Caco-2 (cell line): ENCODE measurements at regions not wholly inside any gene's neighbourhood (a gene's known extent, or its start where the extent isn't known, plus 50 kb on each side); places are given as distances from the start of the nearest gene placed in this dataset.

Experiments used
- BruUV-seq: library from RNA; stranded (reverse); fragments of 400-500 nt; replicated peaks from 2 replicates; lab custom pipeline; 2021; lab: Mats Ljungman, UMichigan
- CTCF ChIA-PET: fragments of 300-600 bp; sonication (Branson Sonifier 250); formaldehyde crosslinking; loops from one replicate; lab custom pipeline; 2022; ENCODE audit warnings: antibody characterized with exemption; lab: Charles Lee
- POLR2A ChIA-PET: fragments of 300-600 bp; sonication (Branson Sonifier 250); formaldehyde crosslinking; loops from one replicate; lab custom pipeline; 2022; ENCODE audit warnings: antibody characterized with exemption; lab: Charles Lee
- DNase-seq, 2 experiments: peaks; one replicate each; pipeline versions ENCODE4 v3.0.0 to v3.0.0-alpha.2; 2020 to 2022
- H3K27me3 ChIP-seq: replicated peaks from 2 replicates; pipeline ENCODE4 v1.6.0; 2011; ENCODE audit warnings: low read length; ENCODE audit not compliant: control insufficient read depth, insufficient read depth
- H3K36me3 ChIP-seq: 2 replicates; pipeline ENCODE4 v1.5.1; 2011; ENCODE audit warnings: low read length; ENCODE audit not compliant: control insufficient read depth, insufficient read depth
- H3K4me1 ChIP-seq: fragments of 250-450 bp; sonication (Bioruptor Pico); 2 replicates; pipeline ENCODE4 v1.5.1; 2020; ENCODE audit warnings: mild to moderate bottlenecking
- H3K4me3 ChIP-seq: 2 replicates; pipeline ENCODE4 v1.5.1; 2011; ENCODE audit warnings: low read depth, mild to moderate bottlenecking, control low read depth, low read length
- H3K9me3 ChIP-seq: fragments of 250-450 bp; sonication (Bioruptor Pico); 2 replicates; pipeline ENCODE4 v1.5.1; 2020; ENCODE audit warnings: mild to moderate bottlenecking, moderate library complexity
- H3K27ac Mint-ChIP-seq: one replicate; pipeline ENCODE4 v1.8.0; 2022; ENCODE audit warnings: mixed read lengths; ENCODE audit not compliant: unreplicated experiment
- H3K27me3 Mint-ChIP-seq: one replicate; pipeline ENCODE4 v1.8.0; 2022; ENCODE audit warnings: mixed read lengths; ENCODE audit not compliant: insufficient read depth, unreplicated experiment
- H3K36me3 Mint-ChIP-seq: one replicate; pipeline ENCODE4 v1.8.0; 2022; ENCODE audit warnings: mild to moderate bottlenecking, mixed read lengths; ENCODE audit not compliant: insufficient read depth, unreplicated experiment
- H3K4me1 Mint-ChIP-seq: one replicate; pipeline ENCODE4 v1.8.0; 2022; ENCODE audit warnings: low read depth, mixed read lengths; ENCODE audit not compliant: unreplicated experiment
- H3K4me3 Mint-ChIP-seq: one replicate; pipeline ENCODE4 v1.8.0; 2022; ENCODE audit warnings: mild to moderate bottlenecking, moderate library complexity, mixed read lengths; ENCODE audit not compliant: unreplicated experiment
- H3K9me3 Mint-ChIP-seq: one replicate; pipeline ENCODE4 v1.8.0; 2022; ENCODE audit warnings: mixed read lengths; ENCODE audit not compliant: unreplicated experiment
- CTCF ChIP-seq, 2 experiments: fragments of 200-600 bp in 1 of 2; IDR thresholded peaks; 1 replicate in 1 of 2; 2 replicates in 1 of 2; pipeline versions ENCODE4 v1.5.1 to v1.8.0; 2011 to 2022; ENCODE audit warnings: antibody characterized with exemption in 1 of 2, control low read depth in 1 of 2, inconsistent platforms in 1 of 2, low read depth in 1 of 2, low read length in 1 of 2, mild to moderate bottlenecking in 1 of 2, moderate library complexity in 1 of 2; ENCODE audit not compliant: insufficient read depth in 1 of 2, severe bottlenecking in 1 of 2, unreplicated experiment in 1 of 2
- intact Hi-C: fragments of 100-400 bp; cut with micrococcal nuclease; formaldehyde crosslinking; loops from one replicate; pipeline ENCODE4 v1.10.0; 2022; ENCODE audit not compliant: unreplicated experiment

- no peak for DNase-seq
- Mint-ChIP-seq H3K36me3 (no peaks in the 10 kb centered on the region), H3K4me1 (no peaks in the 10 kb centered on the region), H3K4me3 (no peak overlapping the region), H3K9me3 (no peaks in the 10 kb centered on the region), H3K27me3 (no peaks in the 10 kb centered on the region), H3K27ac (no peak overlapping the region)
- BruUV-seq: no TSS peak
- intact Hi-C loops: no loop called here
- Histone ChIP-seq H3K36me3 (no peaks in the 10 kb centered on the region), H3K4me1 (no peaks in the 10 kb centered on the region), H3K9me3 (no peaks in the 10 kb centered on the region), H3K4me3 (no peak overlapping the region), H3K27me3 (no peaks in the 10 kb centered on the region)
- no peak for TF ChIP-seq CTCF (IDR thresholded peaks at IDR 0.05; ENCODE audit: insufficient read depth in 1 of 2, low read depth in 1 of 2, low read length in 1 of 2, severe bottlenecking in 1 of 2, unreplicated experiment in 1 of 2)
- POLR2A ChIA-PET: no interaction called here
- CTCF ChIA-PET: no interaction called here
Measured at GRCh38 chrX:138011468-138011867, 445.5 kb downstream of the ZIC3 start.

- H3K4me1 ChIP-seq: no peaks in the 10 kb centered on the region
- BruUV-seq: no TSS peak
- intact Hi-C loops: no loop called here
- H3K4me3 ChIP-seq: no peak overlapping the region
- H3K27ac Mint-ChIP-seq: no peak overlapping the region
- no peak overlapping the region for H3K4me3 Mint-ChIP-seq
- H3K27me3 ChIP-seq: no peaks in the 10 kb centered on the region
- no peaks in the 10 kb centered on the region for H3K9me3 ChIP-seq
- no peaks in the 10 kb centered on the region for H3K9me3 Mint-ChIP-seq
- TF ChIP-seq CTCF (IDR thresholded peaks at IDR 0.05; ENCODE audit: insufficient read depth in 1 of 2, low read depth in 1 of 2, low read length in 1 of 2, severe bottlenecking in 1 of 2, unreplicated experiment in 1 of 2): no peak
- no peaks in the 10 kb centered on the region for H3K27me3 Mint-ChIP-seq
- H3K36me3 Mint-ChIP-seq: no peaks in the 10 kb centered on the region
- ChIA-PET CTCF (no interaction called here), POLR2A (no interaction called here)
- H3K36me3 ChIP-seq: no peaks in the 10 kb centered on the region
- no peaks in the 10 kb centered on the region for H3K4me1 Mint-ChIP-seq
- DNase-seq: no peak
Measured at GRCh38 chrX:138014577-138014976, 448.6 kb downstream of the ZIC3 start.

GRCh38 chrX:138018145-138018799 is 452.3 kb downstream of the ZIC3 start:
- peaks cover 3% of the 10 kb centered on the region for H3K27me3 Mint-ChIP-seq
- no peaks in the 10 kb centered on the region for H3K4me1 ChIP-seq
- no peaks in the 10 kb centered on the region for H3K4me1 Mint-ChIP-seq
- H3K27ac Mint-ChIP-seq: no peak overlapping the region
- no peak for DNase-seq
- H3K4me3 Mint-ChIP-seq: no peak overlapping the region
- H3K36me3 Mint-ChIP-seq: no peaks in the 10 kb centered on the region
- no peak overlapping the region for H3K4me3 ChIP-seq
- H3K27me3 ChIP-seq: no peaks in the 10 kb centered on the region
- intact Hi-C loops: no loop called here
- no TSS peak for BruUV-seq
- no peak for TF ChIP-seq CTCF (IDR thresholded peaks at IDR 0.05; ENCODE audit: insufficient read depth in 1 of 2, low read depth in 1 of 2, low read length in 1 of 2, severe bottlenecking in 1 of 2, unreplicated experiment in 1 of 2)
- no peaks in the 10 kb centered on the region for H3K9me3 Mint-ChIP-seq
- H3K9me3 ChIP-seq: no peaks in the 10 kb centered on the region
- ChIA-PET POLR2A (no interaction called here), CTCF (no interaction called here)
- no peaks in the 10 kb centered on the region for H3K36me3 ChIP-seq
